SK-N-SH (cell line): ENCODE measurements at regions not wholly inside any gene's neighbourhood (a gene's known extent, or its start where the extent isn't known, plus 50 kb on each side); places are given as distances from the start of the nearest gene placed in this dataset.

Experiments
- CTCF ChIA-PET: fragments of 300-600, 350-600 bp; formaldehyde crosslinking; extraction: SDS; loops from one replicate; lab custom pipeline; 2021; lab: Yijun Ruan, JAX
- POLR2A ChIA-PET: fragments of 350-600 bp; sonication (Branson Sonifier 250); formaldehyde crosslinking; extraction: SDS; loops from one replicate; lab custom pipeline; 2020; ENCODE audit warnings: antibody characterized with exemption, inconsistent platforms; lab: Yijun Ruan, JAX
- DNase-seq: peaks from one replicate; pipeline ENCODE4 v3.0.0; 2012
- H2AFZ ChIP-seq: fragments of 200-600 bp; sonication (generic); 2 replicates; pipeline ENCODE4 v1.8.1; 2016; ENCODE audit warnings: antibody characterized with exemption, mild to moderate bottlenecking, low read depth
- H3F3A ChIP-seq: fragments of 200-600 bp; sonication (generic); replicated peaks from 2 replicates; pipeline ENCODE3; 2016; ENCODE audit warnings: antibody characterized with exemption, mild to moderate bottlenecking; ENCODE audit not compliant: insufficient read depth
- H3K27ac ChIP-seq, 2 experiments: fragments of 200-500 bp in 1 of 2; fragments of 200-600 bp in 1 of 2; sonication (Bioruptor generic) in 1 of 2; sonication (generic), shearing (Covaris generic) in 1 of 2; 2 replicates each; pipeline versions ENCODE4 v1.5.1 to v1.6.1; 2014 to 2016; ENCODE audit warnings: low read depth in 2 of 2, inconsistent platforms in 1 of 2, low read length in 1 of 2, mild to moderate bottlenecking in 1 of 2, mixed read lengths in 1 of 2
- H3K27me3 ChIP-seq: fragments of 200-600 bp; sonication (generic), shearing (Covaris generic); 2 replicates; pipeline ENCODE4 v1.6.1; 2016; ENCODE audit warnings: mixed run types; ENCODE audit not compliant: insufficient read depth
- H3K36me3 ChIP-seq, 2 experiments: fragments of 200-500 bp in 1 of 2; fragments of 200-600 bp in 1 of 2; sonication (Bioruptor generic) in 1 of 2; sonication (generic) in 1 of 2; replicated peaks in 1 of 2; 2 replicates each; pipeline versions ENCODE3 to v1.5.1; 2014 to 2016; ENCODE audit warnings: low read length in 1 of 2, mild to moderate bottlenecking in 1 of 2; ENCODE audit not compliant: insufficient read depth in 2 of 2, control insufficient read depth in 1 of 2
- H3K4me1 ChIP-seq, 2 experiments: fragments of 200-500 bp in 1 of 2; fragments of 200-600 bp in 1 of 2; sonication (Bioruptor generic) in 1 of 2; sonication (generic), shearing (Covaris generic) in 1 of 2; 2 replicates each; pipeline versions ENCODE4 v1.5.1 to v1.6.1; 2014 to 2016; ENCODE audit warnings: low read depth in 1 of 2, low read length in 1 of 2, mixed run types in 1 of 2; ENCODE audit not compliant: insufficient read depth in 2 of 2, control insufficient read depth in 1 of 2
- H3K4me2 ChIP-seq: fragments of 200-600 bp; sonication (generic), shearing (Covaris generic); 2 replicates; pipeline ENCODE4 v1.6.1; 2017; ENCODE audit warnings: mixed run types
- H3K4me3 ChIP-seq, 2 experiments: fragments of 200-500 bp in 1 of 2; fragments of 200-600 bp in 1 of 2; sonication (Bioruptor generic) in 1 of 2; sonication (generic), shearing (Covaris generic) in 1 of 2; 2 replicates each; pipeline versions ENCODE4 v1.5.1 to v1.8.1; 2014 to 2016; ENCODE audit warnings: low read depth in 2 of 2, inconsistent platforms in 1 of 2, low read length in 1 of 2, mild to moderate bottlenecking in 1 of 2, mixed read lengths in 1 of 2, moderate library complexity in 1 of 2
- H3K79me2 ChIP-seq: fragments of 200-600 bp; sonication (generic); 2 replicates; pipeline ENCODE4 v1.8.1; 2017; ENCODE audit warnings: mild to moderate bottlenecking; ENCODE audit not compliant: insufficient read depth
- H3K9ac ChIP-seq: fragments of 200-600 bp; sonication (generic); 2 replicates; pipeline ENCODE4 v1.6.1; 2017; ENCODE audit warnings: mixed run types
- H3K9me2 ChIP-seq: fragments of 200-600 bp; sonication (generic); 2 replicates; pipeline ENCODE4 v1.6.1; 2017; ENCODE audit warnings: mixed run types
- H3K9me3 ChIP-seq: fragments of 200-600 bp; sonication (generic); 2 replicates; pipeline ENCODE4 v1.6.1; 2017; ENCODE audit warnings: mixed run types, mild to moderate bottlenecking, moderate library complexity
- H4K20me1 ChIP-seq: fragments of 200-600 bp; sonication (generic); 2 replicates; pipeline ENCODE4 v1.6.1; 2017; ENCODE audit warnings: mild to moderate bottlenecking, mixed run types; ENCODE audit not compliant: insufficient read depth
- CTCF ChIP-seq: fragments of 200-600 bp; sonication (generic); IDR thresholded peaks from 2 replicates; pipeline ENCODE4 v1.6.1; 2017; ENCODE audit warnings: antibody characterized with exemption, mild to moderate bottlenecking, moderate library complexity
- ELF1 ChIP-seq: IDR thresholded peaks from 2 replicates; pipeline ENCODE4 v1.4.0; 2012
- EZH2phosphoT487 ChIP-seq: fragments of 200-600 bp; sonication (generic); IDR thresholded peaks from 2 replicates; pipeline ENCODE4 v1.6.1; 2017; ENCODE audit warnings: low read depth, mixed run types, mild to moderate bottlenecking, antibody characterized with exemption, moderate library complexity, borderline replicate concordance
- FOXJ3 ChIP-seq: sonication (generic); formaldehyde crosslinking; IDR thresholded peaks from 2 replicates; pipeline ENCODE4 v1.5.1; 2020; ENCODE audit warnings: mild to moderate bottlenecking, missing genetic modification reagents
- FOXM1 ChIP-seq: IDR thresholded peaks from 2 replicates; pipeline ENCODE4 v1.4.0; 2012; ENCODE audit warnings: low read depth, mild to moderate bottlenecking
- JUND ChIP-seq: IDR thresholded peaks from 2 replicates; pipeline ENCODE4 v1.4.0; 2012
- MXI1 ChIP-seq: IDR thresholded peaks from 2 replicates; pipeline ENCODE4 v1.6.1; 2012; ENCODE audit warnings: mild to moderate bottlenecking, low read depth, low read length, improper control_type of control experiment
- RAD21 ChIP-seq: IDR thresholded peaks from 2 replicates; pipeline ENCODE4 v1.6.1; 2012; ENCODE audit warnings: mild to moderate bottlenecking, low read length
- RCOR1 ChIP-seq: fragments of 150-350 bp; IDR thresholded peaks from 2 replicates; pipeline ENCODE4 v1.6.1; 2017; ENCODE audit warnings: antibody characterized with exemption, low read length
- REST ChIP-seq: IDR thresholded peaks from 2 replicates; pipeline ENCODE4 v1.6.1; 2012; ENCODE audit warnings: mild to moderate bottlenecking, low read depth, low read length, moderate library complexity
- RXRA ChIP-seq: IDR thresholded peaks from 2 replicates; pipeline ENCODE4 v1.4.0; 2012; ENCODE audit warnings: low read depth, mild to moderate bottlenecking, borderline replicate concordance
- TCF12 ChIP-seq: IDR thresholded peaks from 2 replicates; pipeline ENCODE4 v1.4.0; 2012
- TEAD4 ChIP-seq: IDR thresholded peaks from 2 replicates; pipeline ENCODE4 v1.4.0; 2012; ENCODE audit warnings: mild to moderate bottlenecking, borderline replicate concordance; ENCODE audit not compliant: insufficient read depth
- USF1 ChIP-seq: IDR thresholded peaks from 2 replicates; pipeline ENCODE4 v1.4.0; 2012; ENCODE audit warnings: low read depth, borderline replicate concordance
- USF2 ChIP-seq: fragments of 150-350 bp; IDR thresholded peaks from 2 replicates; pipeline ENCODE4 v1.6.1; 2017; ENCODE audit warnings: antibody characterized with exemption, low read length, low read depth, borderline replicate concordance
- YY1 ChIP-seq: IDR thresholded peaks from 2 replicates; pipeline ENCODE4 v1.4.0; 2012; ENCODE audit warnings: low read depth, mild to moderate bottlenecking
- ZBTB33 ChIP-seq: IDR thresholded peaks from 2 replicates; pipeline ENCODE4 v1.4.0; 2012; ENCODE audit warnings: low read depth, borderline replicate concordance
- WGBS: methylation state at CpG from one replicate; pipeline ENCODE4 v1.1.6; 2017; ENCODE audit warnings: low lambda C conversion rate; 5-methylcytosine and 5-hydroxymethylcytosine counted together

- TF ChIP-seq FOXJ3 (CRISPR knock-in tag), result no peak
- no peak for TF ChIP-seq JUND
- no peak for TF ChIP-seq ELF1
- TF ChIP-seq EZH2phosphoT487, result no peak
- TF ChIP-seq USF2, result no peak
- TF ChIP-seq USF1, result no peak
- no peak for TF ChIP-seq ZBTB33
- TF ChIP-seq RXRA, result no peak
- TF ChIP-seq RCOR1, result no peak
- TF ChIP-seq MXI1, result no peak
- TF ChIP-seq REST, result no peak
- TF ChIP-seq FOXM1, result no peak
- no peak for TF ChIP-seq CTCF
- no peak for TF ChIP-seq TCF12
- TF ChIP-seq TEAD4, result no peak
- no peak for TF ChIP-seq YY1
- TF ChIP-seq RAD21, result no peak
Measured at GRCh38 chr9:79041266-79041665, 530.5 kb upstream of the TLE4 start.

More at GRCh38 chr9:79041266-79041665, 530.5 kb upstream of the TLE4 start:
- Histone ChIP-seq H3F3A (no peaks in the 10 kb centered on the region), H3K4me3 (no peak overlapping the region), H3K79me2 (no peaks in the 10 kb centered on the region), H2AFZ (no peak overlapping the region), H3K27me3 (no peaks in the 10 kb centered on the region), H3K9me3 (no peaks in the 10 kb centered on the region), H3K4me2 (no peak overlapping the region), H3K9me2 (no peaks in the 10 kb centered on the region), H3K27ac (no peak overlapping the region), H3K36me3 (no peaks in the 10 kb centered on the region), H4K20me1 (no peaks in the 10 kb centered on the region), H3K4me1 (no peaks in the 10 kb centered on the region; a peak in 1 of 4 replicates), H3K9ac (no peak overlapping the region)
- ChIA-PET CTCF (no interaction called here), POLR2A (no interaction called here)
- no peak for DNase-seq
- WGBS, result 75% methylated on average over 1 of the region's 1 CpG
